GM23248 (cell line): ENCODE measurements at regions not wholly inside any gene's neighbourhood (a gene's known extent, or its start where the extent isn't known, plus 50 kb on each side); places are given as distances from the start of the nearest gene placed in this dataset.

Experiments used
- EZH2 ChIP-seq: fragments of 200-600 bp; sonication (generic); IDR thresholded peaks from 2 replicates; pipeline ENCODE4 v1.6.1; 2018; ENCODE audit warnings: antibody characterized with exemption, mild to moderate bottlenecking; ENCODE audit not compliant: insufficient read depth, poor library complexity, severe bottlenecking
- EZH2phosphoT487 ChIP-seq: fragments of 200-600 bp; sonication (generic); IDR thresholded peaks from 2 replicates; pipeline ENCODE4 v1.6.1; 2018; ENCODE audit warnings: antibody characterized with exemption, moderate library complexity, mild to moderate bottlenecking, low read depth; ENCODE audit not compliant: insufficient read depth

GRCh38 chr5:115396081-115396480, 99.6 kb upstream of the CCDC112 start:
- TF ChIP-seq EZH2 (no peak), EZH2phosphoT487 (no peak)
